NB4 (cell line): ENCODE measurements at regions not wholly inside any gene's neighbourhood (a gene's known extent, or its start where the extent isn't known, plus 50 kb on each side); places are given as distances from the start of the nearest gene placed in this dataset.

ENCODE experiments used
- CTCF ChIP-seq: IDR thresholded peaks from one replicate; pipeline ENCODE4 v1.5.1; 2012; ENCODE audit warnings: low read depth, low read length
- POLR2A ChIP-seq: IDR thresholded peaks from 2 replicates; pipeline ENCODE4 v1.6.1; 2011; ENCODE audit warnings: mild to moderate bottlenecking; ENCODE audit not compliant: insufficient read length; ENCODE audit errors: extremely low read depth

GRCh38 chr9:31136524-31136923 is 1247.9 kb upstream of the ACO1 start:
- TF ChIP-seq POLR2A (no peak), CTCF (no peak)
